ACC112 (cell line): ENCODE measurements at regions not wholly inside any gene's neighbourhood (a gene's known extent, or its start where the extent isn't known, plus 50 kb on each side); places are given as distances from the start of the nearest gene placed in this dataset.
A peak's percentile ranks its signal among the peaks of the same experiment; 100 is the strongest.

Experiments used
- H2AFZ ChIP-seq: fragments of 200-600 bp; sonication (generic); one replicate; pipeline ENCODE4 v1.6.0; 2017; ENCODE audit warnings: antibody characterized with exemption, low read length; ENCODE audit not compliant: unreplicated experiment
- H3K27ac ChIP-seq: fragments of 200-600 bp; sonication (generic); 2 replicates; pipeline ENCODE4 v1.5.1; 2014; ENCODE audit warnings: low read depth, mild to moderate bottlenecking, antibody characterized with exemption, low read length, moderate library complexity
- H3K27me3 ChIP-seq: fragments of 200-600 bp; sonication (generic); 2 replicates; pipeline ENCODE4 v1.6.1; 2014; ENCODE audit warnings: mild to moderate bottlenecking, antibody characterized with exemption, low read length, moderate library complexity, mixed read lengths; ENCODE audit not compliant: insufficient read depth
- H3K36me3 ChIP-seq: fragments of 200-600 bp; sonication (generic); 2 replicates; pipeline ENCODE4 v1.6.1; 2016; ENCODE audit warnings: mild to moderate bottlenecking, antibody characterized with exemption, low read length, moderate library complexity, mixed read lengths; ENCODE audit not compliant: insufficient read depth
- H3K4me1 ChIP-seq: fragments of 200-600 bp; sonication (generic); one replicate; pipeline ENCODE4 v1.6.1; 2016; ENCODE audit warnings: low read length, mixed read lengths; ENCODE audit not compliant: insufficient read depth, unreplicated experiment, control insufficient read depth
- H3K4me3 ChIP-seq: fragments of 200-600 bp; sonication (generic); 2 replicates; pipeline ENCODE4 v1.5.1; 2014; ENCODE audit warnings: mild to moderate bottlenecking, low read depth, low read length
- H3K79me2 ChIP-seq: fragments of 200-600 bp; sonication (generic); one replicate; pipeline ENCODE4 v1.6.0; 2016; ENCODE audit warnings: low read length; ENCODE audit not compliant: control insufficient read depth, unreplicated experiment, insufficient read depth

- Histone ChIP-seq H3K27ac (no peak overlapping the region), H3K4me1 (no peaks in the 10 kb centered on the region), H3K4me3 (no peak overlapping the region), H3K36me3 (no peaks in the 10 kb centered on the region), H3K79me2 (no peaks in the 10 kb centered on the region), H3K27me3 (no peaks in the 10 kb centered on the region), H2AFZ (no peak overlapping the region)
Observed at GRCh38 chr1:238980053-238980452, 406.3 kb upstream of the CHRM3 start.

GRCh38 chr1:238964631-238965030 lies 421.7 kb upstream of the CHRM3 start:
- no peak overlapping the region for H2AFZ ChIP-seq
- H3K4me3 ChIP-seq: no peak overlapping the region

GRCh38 chr1:238962941-238963340 lies 423.4 kb upstream of the CHRM3 start:
- Histone ChIP-seq H3K79me2 (no peaks in the 10 kb centered on the region), H3K27ac (no peak overlapping the region), H3K36me3 (no peaks in the 10 kb centered on the region), H3K4me3 (no peak overlapping the region), H2AFZ (no peak overlapping the region), H3K27me3 (no peaks in the 10 kb centered on the region), H3K4me1 (peaks cover 18% of the 10 kb centered on the region)

More at GRCh38 chr1:238964631-238965030, 421.7 kb upstream of the CHRM3 start:
- Histone ChIP-seq H3K27me3 (no peaks in the 10 kb centered on the region), H3K79me2 (no peaks in the 10 kb centered on the region), H3K27ac (no peak overlapping the region), H3K36me3 (no peaks in the 10 kb centered on the region), H3K4me1 (peaks cover 18% of the 10 kb centered on the region)

- Histone ChIP-seq H3K36me3 (no peaks in the 10 kb centered on the region), H3K79me2 (no peaks in the 10 kb centered on the region), H2AFZ (no peak overlapping the region), H3K27ac (no peak overlapping the region), H3K4me1 (peaks cover 18% of the 10 kb centered on the region), H3K4me3 (no peak overlapping the region), H3K27me3 (no peaks in the 10 kb centered on the region)
Observed at GRCh38 chr1:238961790-238962189, 424.6 kb upstream of the CHRM3 start.

- no peaks in the 10 kb centered on the region for H3K79me2 ChIP-seq
- H2AFZ ChIP-seq: peak overlapping the region; percentile 60
- no peaks in the 10 kb centered on the region for H3K27me3 ChIP-seq
- no peaks in the 10 kb centered on the region for H3K36me3 ChIP-seq
- H3K27ac ChIP-seq: 0 out of 2 replicates have a peak overlapping the region, but pooled peaks have one; percentile 12
- peaks cover 21% of the 10 kb centered on the region for H3K4me1 ChIP-seq
- peak overlapping the region; percentile 37; the same call in 1 of the 2 replicates for H3K4me3 ChIP-seq
Observed at GRCh38 chr1:238960071-238960470, 426.3 kb upstream of the CHRM3 start.

DNA sequence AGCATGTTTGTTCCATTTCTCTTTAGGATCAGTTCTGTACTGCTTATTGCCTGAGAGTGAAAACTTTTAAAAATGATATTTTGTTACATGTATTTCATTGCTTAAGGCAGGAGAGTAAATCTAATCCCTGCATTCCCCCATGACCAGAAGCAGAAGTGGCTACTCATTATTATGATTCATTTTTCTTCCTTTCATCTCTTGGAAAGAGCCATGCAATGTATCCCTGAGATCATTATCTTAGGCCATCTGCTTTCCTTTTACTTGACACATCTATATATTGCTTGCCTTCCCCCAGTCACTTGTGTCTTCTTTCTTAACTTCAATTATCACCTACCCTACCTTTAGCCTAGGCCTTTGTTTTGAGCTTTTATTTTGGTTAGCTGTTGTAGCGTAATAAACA lies 430.4 kb upstream of the CHRM3 start:
- Histone ChIP-seq H3K36me3 (no peaks in the 10 kb centered on the region), H3K4me1 (peaks cover 23% of the 10 kb centered on the region), H3K27me3 (no peaks in the 10 kb centered on the region), H2AFZ (no peak overlapping the region), H3K4me3 (no peak overlapping the region), H3K79me2 (no peaks in the 10 kb centered on the region), H3K27ac (no peak overlapping the region)

- H3K27ac ChIP-seq: no peak overlapping the region
- peaks cover 16% of the 10 kb centered on the region for H3K4me1 ChIP-seq
- no peak overlapping the region for H3K4me3 ChIP-seq
- no peak overlapping the region for H2AFZ ChIP-seq
- no peaks in the 10 kb centered on the region for H3K79me2 ChIP-seq
- H3K36me3 ChIP-seq: no peaks in the 10 kb centered on the region
- no peaks in the 10 kb centered on the region for H3K27me3 ChIP-seq
Observed at GRCh38 chr1:238954865-238955264, 431.5 kb upstream of the CHRM3 start.

DNA sequence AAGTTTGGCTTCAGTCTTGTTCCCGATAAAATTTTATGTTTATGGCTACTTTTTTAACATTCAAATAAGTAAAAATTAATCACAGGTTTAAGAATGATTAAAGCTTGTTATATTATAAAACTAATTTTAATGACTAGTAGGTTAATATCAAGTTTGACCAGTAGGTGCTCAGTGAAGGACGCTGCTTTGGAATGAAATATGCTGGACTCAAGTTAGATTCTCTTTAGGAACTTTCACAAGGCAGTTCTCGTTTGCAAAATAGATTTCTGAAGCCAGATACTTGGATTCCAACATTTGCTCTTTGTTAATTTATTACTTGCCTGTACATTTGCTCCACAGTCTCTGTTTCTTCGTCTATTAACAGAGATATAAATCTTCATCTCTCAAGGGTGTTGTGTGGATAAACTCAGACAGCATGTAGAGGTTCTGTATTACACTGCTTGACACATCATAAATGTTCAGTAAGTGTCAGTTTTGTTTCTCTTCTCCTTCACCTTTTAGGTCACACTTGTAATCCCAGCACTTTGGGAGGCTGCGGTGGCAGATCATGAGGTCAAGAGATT lies 432.8 kb upstream of the CHRM3 start:
- Histone ChIP-seq H3K27ac (no peak overlapping the region), H2AFZ (no peak overlapping the region), H3K4me1 (peaks cover 14% of the 10 kb centered on the region), H3K27me3 (no peaks in the 10 kb centered on the region), H3K4me3 (no peak overlapping the region), H3K79me2 (no peaks in the 10 kb centered on the region), H3K36me3 (no peaks in the 10 kb centered on the region)

DNA sequence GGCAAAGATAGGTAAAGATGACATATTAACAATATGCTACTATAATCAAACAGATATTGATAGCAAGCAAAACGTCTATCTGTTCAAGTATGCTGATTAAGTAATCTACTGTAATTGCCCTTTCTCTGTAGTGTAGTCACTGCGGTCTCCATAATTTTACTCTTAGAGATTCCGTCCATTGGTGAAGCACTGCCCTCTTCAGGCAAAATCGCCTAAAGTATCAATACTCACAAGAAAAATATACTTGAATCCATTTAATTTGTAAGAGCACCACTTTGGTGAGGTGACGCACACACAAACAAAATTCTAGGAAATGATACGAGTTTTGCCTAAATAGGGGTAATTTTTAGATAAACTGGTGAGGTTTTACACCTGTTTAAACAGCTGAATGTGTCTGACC lies 434.6 kb upstream of the CHRM3 start:
- Histone ChIP-seq H3K27ac (no peak overlapping the region), H3K36me3 (no peaks in the 10 kb centered on the region), H3K4me3 (no peak overlapping the region), H3K4me1 (peaks cover 14% of the 10 kb centered on the region), H2AFZ (peak overlapping the region; percentile 83), H3K79me2 (no peaks in the 10 kb centered on the region), H3K27me3 (no peaks in the 10 kb centered on the region)

DNA sequence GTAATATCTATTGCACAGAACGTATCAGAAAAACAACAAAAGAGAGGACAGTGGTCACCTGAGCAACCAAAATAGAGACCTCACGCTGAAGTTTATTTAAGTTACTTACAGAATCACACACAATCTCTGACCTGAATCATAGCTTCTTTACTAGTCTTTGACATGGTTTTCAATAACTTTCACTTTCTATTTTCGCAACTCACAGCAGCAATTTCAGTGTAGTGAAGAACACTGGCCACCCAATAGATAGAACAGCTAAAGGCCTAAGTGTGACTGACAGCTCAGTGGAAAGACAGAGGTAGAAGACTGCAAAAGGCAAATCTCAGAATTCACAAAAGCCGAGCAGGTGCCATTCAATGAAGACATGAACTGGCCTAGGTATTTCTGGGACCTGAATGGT lies 435.6 kb upstream of the CHRM3 start:
- no peaks in the 10 kb centered on the region for H3K79me2 ChIP-seq
- peak overlapping the region; percentile 74 for H3K4me3 ChIP-seq
- peaks cover 14% of the 10 kb centered on the region for H3K4me1 ChIP-seq
- peak overlapping the region; percentile 87 for H2AFZ ChIP-seq
- no peaks in the 10 kb centered on the region for H3K27me3 ChIP-seq
- H3K36me3 ChIP-seq: no peaks in the 10 kb centered on the region
- no peak overlapping the region; the same call in 1 of the 2 replicates for H3K27ac ChIP-seq

DNA sequence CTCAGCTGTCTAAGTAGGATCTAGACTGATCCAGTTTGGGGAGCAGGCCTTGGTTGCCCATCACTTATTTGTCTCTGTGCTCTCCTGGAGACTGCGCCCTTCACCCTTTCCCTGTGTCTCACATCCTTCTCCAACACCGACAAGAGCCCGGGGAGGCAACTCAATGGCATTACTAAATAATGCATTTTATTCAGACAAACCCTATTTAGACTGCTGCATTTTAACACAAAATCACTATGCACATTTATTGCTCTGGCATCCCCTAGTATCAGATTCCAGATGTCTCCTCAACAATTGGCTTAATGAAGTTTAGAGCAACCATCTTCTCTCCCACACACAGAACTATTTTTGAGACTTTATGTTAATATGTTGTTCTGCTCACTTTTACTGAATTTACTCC lies 436.4 kb upstream of the CHRM3 start:
- H2AFZ ChIP-seq: peak overlapping the region; percentile 74
- peaks cover 11% of the 10 kb centered on the region for H3K4me1 ChIP-seq
- H3K27me3 ChIP-seq: no peaks in the 10 kb centered on the region
- no peak overlapping the region for H3K4me3 ChIP-seq
- no peak overlapping the region for H3K27ac ChIP-seq
- H3K79me2 ChIP-seq: no peaks in the 10 kb centered on the region
- H3K36me3 ChIP-seq: no peaks in the 10 kb centered on the region
